GM12878 (cell line): ENCODE measurements at regions not wholly inside any gene's neighbourhood (a gene's known extent, or its start where the extent isn't known, plus 50 kb on each side); places are given as distances from the start of the nearest gene placed in this dataset.

Experiments used
- ATAC-seq: fragments of 200-7000 bp; cut with Tn5 transposase; 3 replicates; pipeline ENCODE4 v1.9.1; 2020; ENCODE audit warnings: mild to moderate bottlenecking, moderate library complexity
- BruUV-seq: library from RNA; stranded (reverse); fragments of 400-500 nt; replicated peaks from 2 replicates; lab custom pipeline; 2021; lab: Mats Ljungman, UMichigan
- CTCF ChIA-PET: fragments of 300-600 bp; sonication (Branson Sonifier 250); formaldehyde crosslinking; extraction: SDS; loops from one replicate; lab custom pipeline; 2021; ENCODE audit warnings: inconsistent platforms; lab: Yijun Ruan, JAX
- POLR2A ChIA-PET: fragments of 350-600 bp; formaldehyde crosslinking; extraction: SDS; loops from one replicate; lab custom pipeline; 2021; ENCODE audit warnings: inconsistent platforms; lab: Charles Lee
- RAD21 ChIA-PET: fragments of 300-600 bp; sonication (Branson Sonifier 250); formaldehyde crosslinking; loops from one replicate; lab custom pipeline; 2023; ENCODE audit warnings: antibody characterized with exemption; ENCODE audit not compliant: unreplicated experiment; lab: Charles Lee
- SMC1A ChIA-PET: fragments of 300-600 bp; sonication (Branson Sonifier 250); formaldehyde crosslinking; loops from one replicate; lab custom pipeline; 2023; ENCODE audit not compliant: unreplicated experiment, uncharacterized antibody; lab: Charles Lee
- DNase-seq: peaks from one replicate; pipeline ENCODE4 v3.0.0-alpha.2; 2011; ENCODE audit warnings: low read depth, low spot score
- FAIRE-seq: peaks from 3 replicates; lab custom pipeline; 2011; peaks lifted over from hg19 to GRCh38; lab: Jason Lieb, UNC
- H2AFZ ChIP-seq: 2 replicates; pipeline ENCODE4 v1.6.0; 2011; ENCODE audit warnings: low read depth, low read length, control low read depth; ENCODE audit not compliant: control insufficient read depth
- H3K27ac ChIP-seq: 2 replicates; pipeline ENCODE4 v1.5.1; 2011; ENCODE audit warnings: control low read depth; ENCODE audit not compliant: control insufficient read depth, insufficient read depth
- H3K27me3 ChIP-seq, 2 experiments: replicated peaks in 1 of 2; 2 replicates each; pipeline versions ENCODE4 v1.6.0 to v1.6.1; 2011; ENCODE audit warnings: low read length in 1 of 2; ENCODE audit not compliant: control insufficient read depth in 2 of 2, insufficient read depth in 2 of 2
- H3K36me3 ChIP-seq, 2 experiments: 2 replicates each; pipeline ENCODE4 v1.5.1; 2011; ENCODE audit warnings: low read length in 1 of 2; ENCODE audit not compliant: control insufficient read depth in 2 of 2, insufficient read depth in 2 of 2
- H3K4me1 ChIP-seq: 2 replicates; pipeline ENCODE4 v1.6.1; 2011; ENCODE audit warnings: mild to moderate bottlenecking, low read length, moderate library complexity, mixed read lengths; ENCODE audit not compliant: control insufficient read depth, insufficient read depth
- H3K4me2 ChIP-seq: 2 replicates; pipeline ENCODE4 v1.6.0; 2011; ENCODE audit warnings: control low read depth; ENCODE audit not compliant: control insufficient read depth, insufficient read depth
- H3K4me3 ChIP-seq: fragments of 200-600 bp; sonication (generic); 2 replicates; pipeline ENCODE4 v1.5.1; 2016
- H3K79me2 ChIP-seq: 2 replicates; pipeline ENCODE4 v1.6.0; 2011; ENCODE audit warnings: low read length; ENCODE audit not compliant: control insufficient read depth, insufficient read depth
- H3K9ac ChIP-seq: 2 replicates; pipeline ENCODE4 v1.8.0; 2011; ENCODE audit warnings: low read length, control low read depth, mixed read lengths; ENCODE audit not compliant: control insufficient read depth, insufficient read depth
- H3K9me3 ChIP-seq: replicated peaks from 3 replicates; pipeline ENCODE4 v1.5.1; 2011; ENCODE audit warnings: mild to moderate bottlenecking, low read length; ENCODE audit not compliant: control insufficient read depth, insufficient read depth
- H4K20me1 ChIP-seq: 2 replicates; pipeline ENCODE4 v1.6.0; 2011; ENCODE audit not compliant: control insufficient read depth, insufficient read depth
- ATF7 ChIP-seq: fragments of 450-650 bp; IDR thresholded peaks from 2 replicates; pipeline ENCODE4 v1.6.1; 2016; ENCODE audit warnings: low read depth, mild to moderate bottlenecking
- BCL3 ChIP-seq: IDR thresholded peaks from 2 replicates; pipeline ENCODE4 v1.6.1; 2011; ENCODE audit warnings: borderline replicate concordance, low read depth, mild to moderate bottlenecking, moderate library complexity, low read length; ENCODE audit not compliant: insufficient read depth, poor library complexity, severe bottlenecking
- CUX1 ChIP-seq: IDR thresholded peaks from 2 replicates; pipeline ENCODE4 v1.6.1; 2012; ENCODE audit warnings: improper control_type of control experiment, low read depth, low read length; ENCODE audit not compliant: insufficient replicate concordance
- DPF2 ChIP-seq: fragments of 450-650 bp; IDR thresholded peaks from 2 replicates; pipeline ENCODE4 v1.6.1; 2017; ENCODE audit warnings: mild to moderate bottlenecking
- JUNB ChIP-seq: IDR thresholded peaks from 2 replicates; pipeline ENCODE4 v1.6.1; 2016; ENCODE audit warnings: antibody characterized with exemption, mild to moderate bottlenecking
- MXI1 ChIP-seq: fragments of 150-350 bp; IDR thresholded peaks from 2 replicates; pipeline ENCODE4 v1.6.1; 2011; ENCODE audit warnings: low read depth, mild to moderate bottlenecking, inconsistent platforms, low read length, improper control_type of control experiment
- POLR2A ChIP-seq: IDR thresholded peaks from 2 replicates; pipeline ENCODE4 v1.6.1; 2011; ENCODE audit warnings: low read depth, mild to moderate bottlenecking, low read length
- RBBP5 ChIP-seq: fragments of 200-600 bp; sonication (generic); conservative IDR thresholded peaks from 2 replicates; pipeline ENCODE4 v1.6.1; 2016
- RELA ChIP-seq: fragments of 450-650 bp; IDR thresholded peaks from 2 replicates; pipeline ENCODE4 v1.8.0; 2014; ENCODE audit warnings: borderline replicate concordance; ENCODE audit not compliant: partially characterized antibody
- REST ChIP-seq: IDR thresholded peaks from 2 replicates; pipeline ENCODE4 v1.6.1; 2012; ENCODE audit warnings: mild to moderate bottlenecking, low read depth, low read length
- SP1 ChIP-seq: IDR thresholded peaks from one replicate; pipeline ENCODE4 v1.6.1; 2011; ENCODE audit warnings: low read depth, low read length
- SPI1 ChIP-seq: IDR thresholded peaks from 2 replicates; pipeline ENCODE4 v1.6.1; 2011; ENCODE audit warnings: low read depth, mild to moderate bottlenecking, low read length, moderate library complexity, borderline replicate concordance; ENCODE audit not compliant: insufficient read depth
- YBX1 ChIP-seq: fragments of 450-650 bp; IDR thresholded peaks from 2 replicates; pipeline ENCODE4 v1.6.1; 2016; ENCODE audit warnings: antibody characterized with exemption
- ZNF24 ChIP-seq: fragments of 450-650 bp; IDR thresholded peaks from 2 replicates; pipeline ENCODE4 v1.6.1; 2017; ENCODE audit warnings: antibody characterized with exemption, mild to moderate bottlenecking
- WGBS: methylation state at CpG from one replicate; pipeline ENCODE4 v1.1.6; 2016; ENCODE audit warnings: low lambda C conversion rate; ENCODE audit not compliant: insufficient replicate concordance, insufficient coverage; ENCODE audit errors: missing lambda C conversion rate; 5-methylcytosine and 5-hydroxymethylcytosine counted together
- in situ Hi-C: fragments of 300-500 bp; cut with MboI; formaldehyde crosslinking; loops from 9 replicates; pipeline ENCODE4 v1.14.3; 2018; ENCODE audit warnings: mixed read lengths
- intact Hi-C: fragments of 100-400 bp; cut with micrococcal nuclease; formaldehyde crosslinking; loops from one replicate; pipeline ENCODE4 v1.14.2; 2022; ENCODE audit not compliant: unreplicated experiment
- TF ChIP-seq, protein P1 (sequence below): IDR thresholded peaks from 2 replicates; pipeline ENCODE4 v1.6.1; 2012; ENCODE audit warnings: low read depth, low read length, improper control_type of control experiment

- Histone ChIP-seq H3K4me3 (no peak overlapping the region), H3K27me3 (no peaks in the 10 kb centered on the region), H3K4me1 (no peaks in the 10 kb centered on the region), H3K9ac (no peak overlapping the region), H3K4me2 (no peak overlapping the region), H2AFZ (no peak overlapping the region), H3K36me3 (no peaks in the 10 kb centered on the region), H3K9me3 (no peaks in the 10 kb centered on the region), H4K20me1 (no peaks in the 10 kb centered on the region), H3K27ac (no peak overlapping the region), H3K79me2 (no peaks in the 10 kb centered on the region)
- WGBS: 28% methylated on average over 6 of the region's 6 CpGs
- ChIA-PET SMC1A (interaction anchor here (1.3 to 1.7 kb wide), 2 partner anchors 10 kb away, joined by 4 to 5 read pairs; no protein-coding TSS in a partner anchor), CTCF (no interaction called here), POLR2A (no interaction called here), RAD21 (no interaction called here)
- TF ChIP-seq JUNB (no peak), YBX1 (no peak), BCL3 (no peak), ATF7 (no peak), DPF2 (no peak), RBBP5 (no peak), ZNF24 (no peak), POLR2A (no peak), REST (no peak), MXI1 (no peak), SPI1 (no peak), RELA (no peak), CUX1 (no peak), SP1 (no peak)
- TF ChIP-seq, protein P1, sequence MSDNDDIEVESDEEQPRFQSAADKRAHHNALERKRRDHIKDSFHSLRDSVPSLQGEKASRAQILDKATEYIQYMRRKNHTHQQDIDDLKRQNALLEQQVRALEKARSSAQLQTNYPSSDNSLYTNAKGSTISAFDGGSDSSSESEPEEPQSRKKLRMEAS: no peak
- no TSS peak for BruUV-seq
- no peak for FAIRE-seq
- in situ Hi-C loops: no loop called here
- ATAC-seq: no peak
- intact Hi-C loops: no loop called here
- DNase-seq: no peak
Measured at GRCh38 chr4:24104158-24104565, 214.3 kb upstream of the PPARGC1A start.
